Thoracic aorta (tissue), 2 donors: ENCODE measurements at regions not wholly inside any gene's neighbourhood (a gene's known extent, or its start where the extent isn't known, plus 50 kb on each side); places are given as distances from the start of the nearest gene placed in this dataset.

ENCODE experiments used
- ATAC-seq: fragments of 150-250 bp; one replicate; pipeline ENCODE4 v1.8.0; 2017; ENCODE audit warnings: low read depth; ENCODE audit not compliant: insufficient number of reproducible peaks, low FRiP score
- DNase-seq: peaks from one replicate; pipeline ENCODE4 v3.0.0-alpha.2; 2020; ENCODE audit warnings: low spot score
- H3K27ac ChIP-seq, 2 donors: fragments of 200-600 bp; sonication (generic); 1 replicate in 1 of 2; 2 replicates in 1 of 2; pipeline ENCODE4 v1.5.1; 2016; ENCODE audit warnings: mild to moderate bottlenecking in 2 of 2, moderate library complexity in 2 of 2
- H3K27me3 ChIP-seq: fragments of 200-600 bp; sonication (generic); replicated peaks from 2 replicates; pipeline ENCODE4 v1.6.0; 2016; ENCODE audit warnings: mild to moderate bottlenecking; ENCODE audit not compliant: insufficient read depth
- H3K36me3 ChIP-seq: fragments of 200-600 bp; sonication (generic); one replicate; pipeline ENCODE4 v1.5.1; 2016
- H3K4me1 ChIP-seq, 2 donors: fragments of 200-600 bp; sonication (generic); 1 replicate in 1 of 2; 2 replicates in 1 of 2; pipeline versions ENCODE4 v1.5.1 to v1.6.0; 2016; ENCODE audit warnings: low read depth in 2 of 2, mild to moderate bottlenecking in 1 of 2; ENCODE audit not compliant: control insufficient read depth in 1 of 2
- H3K4me3 ChIP-seq: fragments of 200-600 bp; sonication (generic); 2 replicates; pipeline ENCODE4 v1.5.1; 2016; ENCODE audit warnings: mild to moderate bottlenecking
- H3K9me3 ChIP-seq: fragments of 200-600 bp; sonication (generic); 2 replicates; pipeline ENCODE4 v1.5.1; 2016
- CTCF ChIP-seq: fragments of 200-600 bp; sonication (generic); IDR thresholded peaks from one replicate; pipeline ENCODE4 v1.5.1; 2019; ENCODE audit warnings: antibody characterized with exemption

- DNase-seq (no peak), ATAC-seq (no peak)
- TF ChIP-seq CTCF = no peak
- no peak overlapping the region for H3K27ac ChIP-seq
- H3K36me3 ChIP-seq = no peaks in the 10 kb centered on the region
- peaks cover 5% of the 10 kb centered on the region for H3K9me3 ChIP-seq
- no peak overlapping the region for H3K4me3 ChIP-seq
- no peaks in the 10 kb centered on the region for H3K4me1 ChIP-seq
- no peaks in the 10 kb centered on the region for H3K27me3 ChIP-seq
Measured at GRCh38 chr15:25181293-25182097, 226.7 kb downstream of the SNRPN start.

GRCh38 chr15:25182098-25182478, 227.3 kb downstream of the SNRPN start:
- no peak overlapping the region for H3K4me3 ChIP-seq
- H3K4me1 ChIP-seq = no peaks in the 10 kb centered on the region
- TF ChIP-seq CTCF = no peak
- no peak overlapping the region for H3K27ac ChIP-seq
- no peaks in the 10 kb centered on the region for H3K36me3 ChIP-seq
- ATAC-seq (no peak), DNase-seq (no peak)
- H3K27me3 ChIP-seq = no peaks in the 10 kb centered on the region
- H3K9me3 ChIP-seq = peaks cover 5% of the 10 kb centered on the region

- no peak for TF ChIP-seq CTCF
- no peak overlapping the region for H3K4me3 ChIP-seq
- DNase-seq = no peak
Measured at GRCh38 chr15:25182736-25183445, 228.1 kb downstream of the SNRPN start.

GRCh38 chr15:25183581-25184251, 228.9 kb downstream of the SNRPN start:
- no peak for TF ChIP-seq CTCF
- Histone ChIP-seq H3K27ac (no peak overlapping the region), H3K27me3 (no peaks in the 10 kb centered on the region), H3K9me3 (peaks cover 5% of the 10 kb centered on the region), H3K4me3 (no peak overlapping the region), H3K4me1 (no peaks in the 10 kb centered on the region), H3K36me3 (no peaks in the 10 kb centered on the region)
- ATAC-seq = no peak
- no peak for DNase-seq

More at GRCh38 chr15:25182736-25183445, 228.1 kb downstream of the SNRPN start:
- Histone ChIP-seq H3K27ac (no peak overlapping the region), H3K36me3 (no peaks in the 10 kb centered on the region), H3K9me3 (peaks cover 5% of the 10 kb centered on the region), H3K4me1 (no peaks in the 10 kb centered on the region), H3K27me3 (no peaks in the 10 kb centered on the region)
- ATAC-seq = no peak
